ENCODE measurements at regions not wholly inside any gene's neighbourhood (a gene's known extent, or its start where the extent isn't known, plus 50 kb on each side); places are given as distances from the start of the nearest gene placed in this dataset.
"Not testable (repeated sequence)": the region's sequence is repeated elsewhere in the genome, so short reads cannot be mapped to it uniquely, and the experiment has no call there.

GRCh38 chr4:75168548-75168947, 235.6 kb downstream of the PARM1 start:
- no peak overlapping the region for H3K27ac ChIP-seq (ENCODE audit: low read depth, low read length)
- H3K36me3 ChIP-seq (ENCODE audit: control insufficient read depth in 1 of 2, insufficient read depth in 2 of 2, low read length in 2 of 2): no peaks in the 10 kb centered on the region
- H3K27me3 ChIP-seq (ENCODE audit: control insufficient read depth in 1 of 2, insufficient read depth in 2 of 2, low read length in 2 of 2): no peaks in the 10 kb centered on the region
- H3K4me1 ChIP-seq (ENCODE audit: control insufficient read depth in 1 of 2, insufficient read depth in 2 of 2, low read length in 2 of 2): no peaks in the 10 kb centered on the region
- H3K4me3 ChIP-seq (ENCODE audit: low read depth in 1 of 2, low read length in 2 of 2): no peak overlapping the region
- H3K9me3 ChIP-seq (ENCODE audit: control insufficient read depth in 1 of 2, low read length in 2 of 2): no peaks in the 10 kb centered on the region
- no peak overlapping the region for H3K9ac ChIP-seq (ENCODE audit: low read depth in 1 of 2, low read length in 2 of 2)

GRCh38 chr4:75165100-75165499, 232.2 kb downstream of the PARM1 start:
- H3K4me1 ChIP-seq (ENCODE audit: control insufficient read depth in 1 of 2, insufficient read depth in 2 of 2, low read length in 2 of 2); H3K27me3 ChIP-seq (ENCODE audit: control insufficient read depth in 1 of 2, insufficient read depth in 2 of 2, low read length in 2 of 2); H3K9me3 ChIP-seq (ENCODE audit: control insufficient read depth in 1 of 2, low read length in 2 of 2); H3K36me3 ChIP-seq (ENCODE audit: control insufficient read depth in 1 of 2, insufficient read depth in 2 of 2, low read length in 2 of 2); H3K4me3 ChIP-seq (ENCODE audit: low read depth in 1 of 2, low read length in 2 of 2); H3K27ac ChIP-seq (ENCODE audit: low read depth, low read length); H3K9ac ChIP-seq (ENCODE audit: low read depth in 1 of 2, low read length in 2 of 2): not testable (repeated sequence)

- H3K9ac ChIP-seq (ENCODE audit: low read depth in 1 of 2, low read length in 2 of 2): no peak overlapping the region
Measured at GRCh38 chr4:75158451-75158850, 225.5 kb downstream of the PARM1 start.

GRCh38 chr4:75154994-75155393, 222.1 kb downstream of the PARM1 start:
- no peak overlapping the region for H3K9ac ChIP-seq (ENCODE audit: low read depth in 1 of 2, low read length in 2 of 2)
- no peaks in the 10 kb centered on the region for H3K4me1 ChIP-seq (ENCODE audit: control insufficient read depth in 1 of 2, insufficient read depth in 2 of 2, low read length in 2 of 2)
- H3K36me3 ChIP-seq (ENCODE audit: control insufficient read depth in 1 of 2, insufficient read depth in 2 of 2, low read length in 2 of 2): no peaks in the 10 kb centered on the region
- H3K27ac ChIP-seq (ENCODE audit: low read depth, low read length): no peak overlapping the region
- H3K4me3 ChIP-seq (ENCODE audit: low read depth in 1 of 2, low read length in 2 of 2): no peak overlapping the region
- H3K27me3 ChIP-seq (ENCODE audit: control insufficient read depth in 1 of 2, insufficient read depth in 2 of 2, low read length in 2 of 2): no peaks in the 10 kb centered on the region
- H3K9me3 ChIP-seq (ENCODE audit: control insufficient read depth in 1 of 2, low read length in 2 of 2): peaks cover 2 to 6% of the 10 kb centered on the region in 2 donors

More at GRCh38 chr4:75158451-75158850, 225.5 kb downstream of the PARM1 start:
- Histone ChIP-seq H3K36me3 (ENCODE audit: control insufficient read depth in 1 of 2, insufficient read depth in 2 of 2, low read length in 2 of 2) (no peaks in the 10 kb centered on the region), H3K9me3 (ENCODE audit: control insufficient read depth in 1 of 2, low read length in 2 of 2) (peaks cover 2 to 6% of the 10 kb centered on the region in 2 donors), H3K27ac (ENCODE audit: low read depth, low read length) (no peak overlapping the region), H3K27me3 (ENCODE audit: control insufficient read depth in 1 of 2, insufficient read depth in 2 of 2, low read length in 2 of 2) (no peaks in the 10 kb centered on the region), H3K4me3 (ENCODE audit: low read depth in 1 of 2, low read length in 2 of 2) (no peak overlapping the region), H3K4me1 (ENCODE audit: control insufficient read depth in 1 of 2, insufficient read depth in 2 of 2, low read length in 2 of 2) (no peaks in the 10 kb centered on the region)

- Histone ChIP-seq H3K4me1 (ENCODE audit: control insufficient read depth in 1 of 2, insufficient read depth in 2 of 2, low read length in 2 of 2) (no peaks in the 10 kb centered on the region), H3K9ac (ENCODE audit: low read depth in 1 of 2, low read length in 2 of 2) (no peak overlapping the region), H3K4me3 (ENCODE audit: low read depth in 1 of 2, low read length in 2 of 2) (no peak overlapping the region), H3K27ac (ENCODE audit: low read depth, low read length) (no peak overlapping the region), H3K36me3 (ENCODE audit: control insufficient read depth in 1 of 2, insufficient read depth in 2 of 2, low read length in 2 of 2) (no peaks in the 10 kb centered on the region), H3K27me3 (ENCODE audit: control insufficient read depth in 1 of 2, insufficient read depth in 2 of 2, low read length in 2 of 2) (no peaks in the 10 kb centered on the region), H3K9me3 (ENCODE audit: control insufficient read depth in 1 of 2, low read length in 2 of 2) (no peaks in the 10 kb centered on the region)
Measured at GRCh38 chr4:75146223-75146622, 213.3 kb downstream of the PARM1 start.

DNA sequence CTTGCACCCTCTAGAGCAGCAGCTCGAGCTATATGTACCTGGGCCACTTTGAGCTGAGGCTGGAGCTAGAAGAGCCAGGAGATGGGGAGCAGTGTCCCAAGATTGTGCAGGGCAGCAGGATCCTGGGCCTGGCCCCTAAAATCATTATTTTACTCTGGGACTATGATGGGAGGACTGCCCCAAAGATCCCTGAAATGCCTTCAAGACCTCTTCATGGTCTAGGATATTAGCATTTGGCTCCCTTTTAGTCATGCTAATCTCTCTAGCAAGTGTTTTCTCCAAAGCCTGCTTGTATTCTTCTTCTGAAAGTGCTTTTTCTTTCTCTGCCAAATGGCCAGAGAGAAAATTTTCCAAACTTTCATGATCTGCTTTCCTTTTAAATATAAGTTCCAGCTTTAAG, 211.6 kb downstream of the PARM1 start:
- Histone ChIP-seq H3K27ac (ENCODE audit: low read depth, low read length) (no peak overlapping the region), H3K27me3 (ENCODE audit: control insufficient read depth in 1 of 2, insufficient read depth in 2 of 2, low read length in 2 of 2) (no peaks in the 10 kb centered on the region), H3K4me1 (ENCODE audit: control insufficient read depth in 1 of 2, insufficient read depth in 2 of 2, low read length in 2 of 2) (no peaks in the 10 kb centered on the region), H3K9me3 (ENCODE audit: control insufficient read depth in 1 of 2, low read length in 2 of 2) (no peaks in the 10 kb centered on the region), H3K36me3 (ENCODE audit: control insufficient read depth in 1 of 2, insufficient read depth in 2 of 2, low read length in 2 of 2) (no peaks in the 10 kb centered on the region), H3K4me3 (ENCODE audit: low read depth in 1 of 2, low read length in 2 of 2) (no peak overlapping the region), H3K9ac (ENCODE audit: low read depth in 1 of 2, low read length in 2 of 2) (no peak overlapping the region)

DNA sequence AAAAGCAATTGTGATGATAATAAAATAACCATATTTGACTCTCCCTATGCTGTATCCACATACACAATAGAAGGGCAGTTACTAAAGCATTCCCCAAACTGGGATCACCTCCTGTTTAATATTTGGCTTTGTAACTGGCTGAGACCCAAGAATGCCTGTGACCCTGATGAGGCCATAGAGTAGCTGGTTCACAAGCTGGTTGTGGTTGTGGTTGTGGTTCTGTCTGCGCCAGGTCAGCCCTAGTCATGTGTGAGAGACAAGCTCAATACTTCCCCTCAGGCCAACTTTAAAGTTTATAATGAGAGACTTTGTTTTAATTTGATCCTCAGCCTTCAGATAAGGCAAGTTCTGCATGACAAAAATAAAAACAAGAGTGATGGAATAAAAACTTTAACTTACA, 209.9 kb downstream of the PARM1 start:
- H3K36me3 ChIP-seq (ENCODE audit: control insufficient read depth in 1 of 2, insufficient read depth in 2 of 2, low read length in 2 of 2): no peaks in the 10 kb centered on the region
- H3K9me3 ChIP-seq (ENCODE audit: control insufficient read depth in 1 of 2, low read length in 2 of 2): no peaks in the 10 kb centered on the region
- H3K4me1 ChIP-seq (ENCODE audit: control insufficient read depth in 1 of 2, insufficient read depth in 2 of 2, low read length in 2 of 2): no peaks in the 10 kb centered on the region
- H3K27me3 ChIP-seq (ENCODE audit: control insufficient read depth in 1 of 2, insufficient read depth in 2 of 2, low read length in 2 of 2): no peaks in the 10 kb centered on the region
- H3K4me3 ChIP-seq (ENCODE audit: low read depth in 1 of 2, low read length in 2 of 2): no peak overlapping the region
- no peak overlapping the region for H3K27ac ChIP-seq (ENCODE audit: low read depth, low read length)
- H3K9ac ChIP-seq (ENCODE audit: low read depth in 1 of 2, low read length in 2 of 2): no peak overlapping the region

- H3K4me3 ChIP-seq (ENCODE audit: low read depth in 1 of 2, low read length in 2 of 2): no peak overlapping the region
- H3K4me1 ChIP-seq (ENCODE audit: control insufficient read depth in 1 of 2, insufficient read depth in 2 of 2, low read length in 2 of 2): no peaks in the 10 kb centered on the region
- H3K9me3 ChIP-seq (ENCODE audit: control insufficient read depth in 1 of 2, low read length in 2 of 2): no peaks in the 10 kb centered on the region
- H3K27me3 ChIP-seq (ENCODE audit: control insufficient read depth in 1 of 2, insufficient read depth in 2 of 2, low read length in 2 of 2): no peaks in the 10 kb centered on the region
- H3K9ac ChIP-seq (ENCODE audit: low read depth in 1 of 2, low read length in 2 of 2): no peak overlapping the region
- H3K36me3 ChIP-seq (ENCODE audit: control insufficient read depth in 1 of 2, insufficient read depth in 2 of 2, low read length in 2 of 2): no peaks in the 10 kb centered on the region
- no peak overlapping the region for H3K27ac ChIP-seq (ENCODE audit: low read depth, low read length)
Measured at GRCh38 chr4:75142382-75142781, 209.5 kb downstream of the PARM1 start.

GRCh38 chr4:75141162-75141561, 208.2 kb downstream of the PARM1 start:
- no peak overlapping the region for H3K4me3 ChIP-seq (ENCODE audit: low read depth in 1 of 2, low read length in 2 of 2)
- H3K9ac ChIP-seq (ENCODE audit: low read depth in 1 of 2, low read length in 2 of 2): no peak overlapping the region
- no peaks in the 10 kb centered on the region for H3K36me3 ChIP-seq (ENCODE audit: control insufficient read depth in 1 of 2, insufficient read depth in 2 of 2, low read length in 2 of 2)
- no peak overlapping the region for H3K27ac ChIP-seq (ENCODE audit: low read depth, low read length)
- H3K4me1 ChIP-seq (ENCODE audit: control insufficient read depth in 1 of 2, insufficient read depth in 2 of 2, low read length in 2 of 2): no peaks in the 10 kb centered on the region
- H3K27me3 ChIP-seq (ENCODE audit: control insufficient read depth in 1 of 2, insufficient read depth in 2 of 2, low read length in 2 of 2): no peaks in the 10 kb centered on the region
- H3K9me3 ChIP-seq (ENCODE audit: control insufficient read depth in 1 of 2, low read length in 2 of 2): no peaks in the 10 kb centered on the region

- no peak overlapping the region for H3K4me3 ChIP-seq (ENCODE audit: low read depth in 1 of 2, low read length in 2 of 2)
- no peak overlapping the region for H3K27ac ChIP-seq (ENCODE audit: low read depth, low read length)
- H3K9ac ChIP-seq (ENCODE audit: low read depth in 1 of 2, low read length in 2 of 2): no peak overlapping the region
- no peaks in the 10 kb centered on the region for H3K4me1 ChIP-seq (ENCODE audit: control insufficient read depth in 1 of 2, insufficient read depth in 2 of 2, low read length in 2 of 2)
- no peaks in the 10 kb centered on the region for H3K9me3 ChIP-seq (ENCODE audit: control insufficient read depth in 1 of 2, low read length in 2 of 2)
- no peaks in the 10 kb centered on the region for H3K36me3 ChIP-seq (ENCODE audit: control insufficient read depth in 1 of 2, insufficient read depth in 2 of 2, low read length in 2 of 2)
- H3K27me3 ChIP-seq (ENCODE audit: control insufficient read depth in 1 of 2, insufficient read depth in 2 of 2, low read length in 2 of 2): no peaks in the 10 kb centered on the region
Measured at GRCh38 chr4:75137302-75137701, 204.4 kb downstream of the PARM1 start.

All from duodenal mucosa (tissue), 2 donors.